SK-N-SH treated with all-trans-retinoic acid at 6 μM for 48 hours (cell line): ENCODE measurements at regions not wholly inside any gene's neighbourhood (a gene's known extent, or its start where the extent isn't known, plus 50 kb on each side); places are given as distances from the start of the nearest gene placed in this dataset.

Experiments used
- ATAC-seq: fragments of 200-7000 bp; cut with Tn5 transposase; 3 replicates; pipeline ENCODE4 v1.9.1; 2020; ENCODE audit warnings: mild to moderate bottlenecking, moderate library complexity
- ARNTL ChIP-seq: fragments of 450-650 bp; formaldehyde crosslinking; IDR thresholded peaks from 2 replicates; pipeline ENCODE4 v1.5.0; 2020; ENCODE audit warnings: low read depth, mild to moderate bottlenecking, moderate library complexity, borderline replicate concordance
- BACH2 ChIP-seq: fragments of 250-450 bp; sonication (Bioruptor Pico); IDR thresholded peaks from 2 replicates; pipeline ENCODE4 v1.9.0; 2021; ENCODE audit warnings: mild to moderate bottlenecking, borderline replicate concordance
- CREB5 ChIP-seq: fragments of 250-450 bp; sonication (Bioruptor Pico); IDR thresholded peaks from 2 replicates; pipeline ENCODE4 v1.5.1; 2020; ENCODE audit warnings: low read depth, mild to moderate bottlenecking, moderate library complexity
- CSDC2 ChIP-seq: fragments of 250-450 bp; sonication (Bioruptor Pico); IDR thresholded peaks from 2 replicates; pipeline ENCODE4 v1.5.0; 2020; ENCODE audit warnings: mild to moderate bottlenecking, moderate library complexity
- CSRNP3 ChIP-seq: fragments of 250-450 bp; sonication (Bioruptor Pico); IDR thresholded peaks from 2 replicates; pipeline ENCODE4 v1.5.1; 2021; ENCODE audit warnings: mild to moderate bottlenecking, moderate library complexity
- ESRRG ChIP-seq: fragments of 250-450 bp; sonication (Bioruptor Pico); IDR thresholded peaks from 2 replicates; pipeline ENCODE4 v1.6.1; 2021; ENCODE audit warnings: mild to moderate bottlenecking
- GLIS3 ChIP-seq: fragments of 250-450 bp; sonication (Bioruptor Pico); IDR thresholded peaks from 2 replicates; pipeline ENCODE4 v1.5.0; 2020; ENCODE audit warnings: mild to moderate bottlenecking, moderate library complexity
- OSR1 ChIP-seq: fragments of 250-450 bp; sonication (Bioruptor Pico); IDR thresholded peaks from 2 replicates; pipeline ENCODE4 v1.8.0; 2022; ENCODE audit warnings: moderate library complexity, mild to moderate bottlenecking, inconsistent platforms
- PATZ1 ChIP-seq: fragments of 250-450 bp; sonication (Bioruptor Pico); IDR thresholded peaks from 2 replicates; pipeline ENCODE4 v1.8.0; 2020; ENCODE audit warnings: mild to moderate bottlenecking, moderate library complexity, borderline replicate concordance
- PPARA ChIP-seq: fragments of 250-450 bp; sonication (Bioruptor Pico); IDR thresholded peaks from 2 replicates; pipeline ENCODE4 v1.5.0; 2020; ENCODE audit warnings: mild to moderate bottlenecking, borderline replicate concordance
- RARB ChIP-seq: fragments of 250-450 bp; sonication (Bioruptor Pico); IDR thresholded peaks from 2 replicates; pipeline ENCODE4 v1.8.0; 2021; ENCODE audit warnings: mild to moderate bottlenecking, moderate library complexity
- SNAI2 ChIP-seq: fragments of 250-450 bp; sonication (Bioruptor Pico); IDR thresholded peaks from 2 replicates; pipeline ENCODE4 v1.5.0; 2020; ENCODE audit warnings: mild to moderate bottlenecking, moderate library complexity
- TCF4 ChIP-seq: fragments of 250-450 bp; sonication (Bioruptor Pico); IDR thresholded peaks from 2 replicates; pipeline ENCODE4 v1.8.0; 2021; ENCODE audit warnings: mild to moderate bottlenecking, moderate library complexity, borderline replicate concordance
- TOX ChIP-seq: fragments of 250-450 bp; sonication (Bioruptor Pico); IDR thresholded peaks from 2 replicates; pipeline ENCODE4 v1.8.0; 2021; ENCODE audit warnings: mild to moderate bottlenecking, moderate library complexity, borderline replicate concordance
- TSHZ2 ChIP-seq: fragments of 250-450 bp; sonication (Bioruptor Pico); IDR thresholded peaks from 2 replicates; pipeline ENCODE4 v1.5.0; 2020; ENCODE audit warnings: mild to moderate bottlenecking, moderate library complexity
- ZC3H10 ChIP-seq: fragments of 250-450 bp; sonication (Bioruptor Pico); IDR thresholded peaks from 2 replicates; pipeline ENCODE4 v1.5.1; 2021; ENCODE audit warnings: mild to moderate bottlenecking, moderate library complexity
- ZFP3 ChIP-seq: fragments of 250-450 bp; sonication (Bioruptor Pico); IDR thresholded peaks from 2 replicates; pipeline ENCODE4 v1.5.0; 2020; ENCODE audit warnings: mild to moderate bottlenecking, moderate library complexity
- ZFP30 ChIP-seq: fragments of 450-650 bp; formaldehyde crosslinking; IDR thresholded peaks from 2 replicates; pipeline ENCODE4 v1.5.0; 2022; ENCODE audit warnings: mild to moderate bottlenecking, moderate library complexity
- ZNF565 ChIP-seq: fragments of 450-650 bp; formaldehyde crosslinking; conservative IDR thresholded peaks from 2 replicates; pipeline ENCODE4 v1.5.0; 2020; ENCODE audit warnings: low read depth, mild to moderate bottlenecking, moderate library complexity
- ZNF70 ChIP-seq: fragments of 450-650 bp; formaldehyde crosslinking; IDR thresholded peaks from 2 replicates; pipeline ENCODE4 v1.5.0; 2020; ENCODE audit warnings: mild to moderate bottlenecking, moderate library complexity
- ZNF8 ChIP-seq: fragments of 450-650 bp; formaldehyde crosslinking; IDR thresholded peaks from 2 replicates; pipeline ENCODE4 v1.5.0; 2020; ENCODE audit warnings: mild to moderate bottlenecking, moderate library complexity

- TF ChIP-seq TOX (no peak), ZC3H10 (CRISPR knock-in tag) (no peak), BACH2 (CRISPR knock-in tag) (no peak), SNAI2 (CRISPR knock-in tag) (no peak), ZNF565 (no peak), ZNF8 (CRISPR knock-in tag) (no peak), TCF4 (CRISPR knock-in tag) (no peak), CSRNP3 (no peak), PPARA (CRISPR knock-in tag) (no peak), ZFP3 (CRISPR knock-in tag) (no peak), ARNTL (CRISPR knock-in tag) (no peak), ZNF70 (CRISPR knock-in tag) (no peak), PATZ1 (no peak), CSDC2 (CRISPR knock-in tag) (no peak), ZFP30 (CRISPR knock-in tag) (no peak)
- no peak for ATAC-seq
These were observed 76.1 kb upstream of the PDSS1 start for GRCh38 chr10:26621243-26621888.

- TF ChIP-seq TOX (no peak), ZC3H10 (CRISPR knock-in tag) (no peak), CREB5 (CRISPR knock-in tag) (no peak), RARB (CRISPR knock-in tag) (no peak), ZNF8 (CRISPR knock-in tag) (no peak), TSHZ2 (CRISPR knock-in tag) (no peak), ESRRG (CRISPR knock-in tag) (no peak), ARNTL (CRISPR knock-in tag) (no peak), OSR1 (no peak), CSRNP3 (no peak), PPARA (CRISPR knock-in tag) (no peak), ZFP3 (CRISPR knock-in tag) (no peak), BACH2 (CRISPR knock-in tag) (no peak), PATZ1 (no peak), ZNF565 (no peak), GLIS3 (CRISPR knock-in tag) (no peak), ZFP30 (CRISPR knock-in tag) (no peak)
- ATAC-seq: peak; percentile 66; the same call in 2 of the 3 replicates
These were observed 75.4 kb upstream of the PDSS1 start for GRCh38 chr10:26621889-26622711.
